A673 (cell line): ENCODE measurements at regions not wholly inside any gene's neighbourhood (a gene's known extent, or its start where the extent isn't known, plus 50 kb on each side); places are given as distances from the start of the nearest gene placed in this dataset.

Source experiments
- BruUV-seq: library from RNA; stranded (reverse); fragments of 400-500 nt; replicated peaks from 2 replicates; lab custom pipeline; 2021; lab: Mats Ljungman, UMichigan
- CTCF ChIA-PET: fragments of 300-600 bp; sonication (Branson Sonifier 250); formaldehyde crosslinking; loops from one replicate; lab custom pipeline; 2022; ENCODE audit warnings: antibody characterized with exemption; lab: Charles Lee
- POLR2A ChIA-PET: fragments of 300-600 bp; sonication (Branson Sonifier 250); formaldehyde crosslinking; loops from one replicate; lab custom pipeline; 2022; ENCODE audit warnings: antibody characterized with exemption; ENCODE audit not compliant: low non-redundant PET; lab: Charles Lee
- DNase-seq: peaks from one replicate; pipeline ENCODE4 v3.0.0-alpha.2; 2015; ENCODE audit warnings: low spot score
- H3K27ac ChIP-seq: fragments of 200-600 bp; sonication (generic); 2 replicates; pipeline ENCODE4 v1.5.1; 2016; ENCODE audit warnings: mixed run types, low read depth, mild to moderate bottlenecking, mixed read lengths, antibody characterized with exemption, low read length; ENCODE audit not compliant: poor library complexity, severe bottlenecking
- H3K27me3 ChIP-seq: fragments of 200-600 bp; sonication (generic); replicated peaks from 2 replicates; pipeline ENCODE4 v1.6.1; 2017; ENCODE audit warnings: mixed run types, low read depth, mild to moderate bottlenecking, mixed read lengths, antibody characterized with exemption, low read length; ENCODE audit not compliant: insufficient read depth, poor library complexity
- H3K36me3 ChIP-seq: fragments of 200-600 bp; sonication (generic); 2 replicates; pipeline ENCODE4 v1.6.1; 2016; ENCODE audit warnings: mixed run types, mild to moderate bottlenecking, mixed read lengths, antibody characterized with exemption, low read length; ENCODE audit not compliant: insufficient read depth, poor library complexity, severe bottlenecking
- H3K4me1 ChIP-seq: fragments of 200-600 bp; sonication (generic); 2 replicates; pipeline ENCODE4 v1.6.1; 2017; ENCODE audit warnings: mixed run types, mild to moderate bottlenecking, mixed read lengths, antibody characterized with exemption, low read length; ENCODE audit not compliant: insufficient read depth, poor library complexity, severe bottlenecking
- H3K4me3 ChIP-seq: fragments of 200-600 bp; sonication (generic); 2 replicates; pipeline ENCODE4 v1.5.1; 2016; ENCODE audit warnings: low read depth, mixed run types, mild to moderate bottlenecking, mixed read lengths, low read length; ENCODE audit not compliant: poor library complexity, severe bottlenecking
- H3K9me3 ChIP-seq: fragments of 200-600 bp; sonication (generic); 2 replicates; pipeline ENCODE4 v1.6.1; 2016; ENCODE audit warnings: mixed run types, low read depth, mild to moderate bottlenecking, mixed read lengths, antibody characterized with exemption, low read length; ENCODE audit not compliant: poor library complexity, severe bottlenecking
- EZH2 ChIP-seq: fragments of 200-600 bp; sonication (generic); IDR thresholded peaks from 2 replicates; pipeline ENCODE4 v1.6.1; 2017; ENCODE audit warnings: borderline replicate concordance, low read depth, mild to moderate bottlenecking, mixed read lengths, antibody characterized with exemption, low read length; ENCODE audit not compliant: poor library complexity, severe bottlenecking
- intact Hi-C: fragments of 100-400 bp; cut with micrococcal nuclease; formaldehyde crosslinking; loops from one replicate; pipeline ENCODE4 v1.10.0; 2022; ENCODE audit not compliant: unreplicated experiment
- TF ChIP-seq, protein P1 (sequence below): fragments of 300-800, 200-600 bp; sonication (generic); conservative IDR thresholded peaks from 2 replicates; pipeline ENCODE4 v1.5.1; 2017; ENCODE audit warnings: low read depth, mild to moderate bottlenecking, antibody characterized with exemption, low read length, moderate library complexity, mixed read lengths

DNA sequence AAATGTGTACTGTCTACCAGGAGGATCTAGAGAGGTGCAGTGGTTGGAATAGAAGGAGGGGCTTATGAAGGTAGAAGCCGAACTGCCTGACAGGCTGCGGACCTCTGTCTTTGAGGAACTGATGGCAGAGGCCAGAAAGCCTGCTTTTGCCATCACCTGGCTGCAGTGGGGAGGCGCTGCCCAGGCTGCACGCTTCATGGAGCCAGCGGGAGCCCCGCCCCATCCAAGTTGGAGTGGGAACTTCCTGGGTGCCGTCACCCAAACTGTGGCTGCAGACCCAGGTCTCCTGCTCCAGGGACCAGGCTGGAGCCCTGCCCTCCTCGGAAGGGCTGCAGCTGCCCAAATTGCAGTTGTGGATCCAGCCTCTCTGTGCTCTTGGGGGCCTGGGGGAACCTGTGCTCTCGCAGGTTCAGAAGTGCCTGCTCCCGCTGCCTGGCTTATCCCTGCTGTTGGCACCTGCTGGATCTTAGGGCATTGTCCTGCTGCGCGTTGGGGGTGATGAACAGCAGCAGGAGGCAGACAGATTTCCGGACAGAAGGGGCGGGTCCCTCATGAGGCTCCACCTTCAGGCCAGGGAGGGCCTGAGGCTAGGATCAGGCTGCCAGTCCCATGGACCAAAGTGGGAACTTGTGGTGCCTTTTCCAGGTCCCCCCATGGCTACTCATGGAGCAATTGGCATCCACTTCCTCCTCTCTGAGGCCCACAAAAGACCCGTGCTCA is 118.0 kb upstream of the PLPPR4 start:
- CTCF ChIA-PET: no interaction called here
- TF ChIP-seq, protein P1, sequence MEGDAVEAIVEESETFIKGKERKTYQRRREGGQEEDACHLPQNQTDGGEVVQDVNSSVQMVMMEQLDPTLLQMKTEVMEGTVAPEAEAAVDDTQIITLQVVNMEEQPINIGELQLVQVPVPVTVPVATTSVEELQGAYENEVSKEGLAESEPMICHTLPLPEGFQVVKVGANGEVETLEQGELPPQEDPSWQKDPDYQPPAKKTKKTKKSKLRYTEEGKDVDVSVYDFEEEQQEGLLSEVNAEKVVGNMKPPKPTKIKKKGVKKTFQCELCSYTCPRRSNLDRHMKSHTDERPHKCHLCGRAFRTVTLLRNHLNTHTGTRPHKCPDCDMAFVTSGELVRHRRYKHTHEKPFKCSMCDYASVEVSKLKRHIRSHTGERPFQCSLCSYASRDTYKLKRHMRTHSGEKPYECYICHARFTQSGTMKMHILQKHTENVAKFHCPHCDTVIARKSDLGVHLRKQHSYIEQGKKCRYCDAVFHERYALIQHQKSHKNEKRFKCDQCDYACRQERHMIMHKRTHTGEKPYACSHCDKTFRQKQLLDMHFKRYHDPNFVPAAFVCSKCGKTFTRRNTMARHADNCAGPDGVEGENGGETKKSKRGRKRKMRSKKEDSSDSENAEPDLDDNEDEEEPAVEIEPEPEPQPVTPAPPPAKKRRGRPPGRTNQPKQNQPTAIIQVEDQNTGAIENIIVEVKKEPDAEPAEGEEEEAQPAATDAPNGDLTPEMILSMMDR: no peak
- TF ChIP-seq EZH2: no peak
- POLR2A ChIA-PET: no interaction called here

DNA sequence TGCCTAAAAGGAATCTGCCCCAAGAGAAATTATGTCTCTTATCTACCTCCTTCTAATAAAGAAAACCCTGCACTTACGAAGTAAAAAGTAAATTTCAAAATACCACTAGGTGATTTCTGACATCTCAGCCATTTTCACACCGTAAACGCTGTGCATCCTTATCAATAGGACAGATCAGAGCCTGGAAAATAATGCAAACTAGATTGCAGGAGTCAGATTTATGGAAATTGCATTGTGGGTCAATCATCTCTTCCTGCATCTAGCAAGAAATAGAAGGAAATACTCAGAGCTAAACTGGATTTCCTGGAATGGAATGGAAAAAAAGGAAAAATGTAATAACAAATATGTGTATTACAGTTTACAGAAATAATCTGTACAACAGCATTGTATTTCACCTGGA is 114.3 kb upstream of the PLPPR4 start:
- H3K9me3 ChIP-seq: no peaks in the 10 kb centered on the region
- intact Hi-C loops: no loop called here
- ChIA-PET POLR2A (no interaction called here), CTCF (no interaction called here)
- TF ChIP-seq EZH2: no peak
- TF ChIP-seq, protein P1: no peak
- H3K27ac ChIP-seq: no peak overlapping the region
- no peaks in the 10 kb centered on the region for H3K27me3 ChIP-seq
- BruUV-seq: no TSS peak
- H3K36me3 ChIP-seq: no peaks in the 10 kb centered on the region
- no peak overlapping the region for H3K4me3 ChIP-seq
- H3K4me1 ChIP-seq: no peaks in the 10 kb centered on the region
- no peak for DNase-seq

More for the DNA sequence above, 118.0 kb upstream of the PLPPR4 start:
- Histone ChIP-seq H3K9me3 (no peaks in the 10 kb centered on the region), H3K27ac (no peak overlapping the region), H3K4me1 (no peaks in the 10 kb centered on the region), H3K4me3 (no peak overlapping the region), H3K36me3 (no peaks in the 10 kb centered on the region), H3K27me3 (no peaks in the 10 kb centered on the region)
- DNase-seq: no peak
- intact Hi-C loops: no loop called here
- no TSS peak for BruUV-seq

DNA sequence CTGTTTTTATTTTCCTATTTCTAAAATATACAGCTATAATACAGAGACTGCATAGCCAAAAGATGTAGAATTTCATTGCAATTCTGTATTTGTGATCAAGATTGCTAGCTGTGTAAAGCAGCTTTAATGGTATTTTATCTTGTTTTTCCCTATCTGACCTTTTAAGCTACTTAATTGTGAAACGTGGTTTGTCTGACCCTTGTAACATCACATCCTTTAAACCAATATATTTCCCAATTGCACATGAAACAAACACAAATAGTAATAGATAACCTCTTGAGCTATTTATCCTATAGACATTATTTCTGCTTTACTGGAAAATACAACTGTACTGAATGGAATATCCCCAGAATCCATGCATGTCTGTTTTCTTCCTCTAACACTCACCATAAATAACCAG is 112.2 kb upstream of the PLPPR4 start:
- BruUV-seq: no TSS peak
- Histone ChIP-seq H3K9me3 (no peaks in the 10 kb centered on the region), H3K4me1 (no peaks in the 10 kb centered on the region), H3K27me3 (no peaks in the 10 kb centered on the region), H3K27ac (no peak overlapping the region), H3K36me3 (no peaks in the 10 kb centered on the region), H3K4me3 (no peak overlapping the region)
- intact Hi-C loops: no loop called here
- ChIA-PET POLR2A (no interaction called here), CTCF (no interaction called here)
- no peak for DNase-seq
- TF ChIP-seq, protein P1: no peak
- TF ChIP-seq EZH2: no peak
